ENCODE measurements at regions not wholly inside any gene's neighbourhood (a gene's known extent, or its start where the extent isn't known, plus 50 kb on each side); places are given as distances from the start of the nearest gene placed in this dataset.

- TF ChIP-seq GATA2 (IDR thresholded peaks at IDR 0.05; ENCODE audit: low read depth, low read length) (no peak), GATA3 (IDR thresholded peaks at IDR 0.05; ENCODE audit: low read depth, low read length) (no peak)
These were observed 185.1 kb downstream of the RGS3 start for GRCh38 chr9:113648586-113648985.

Data from SH-SY5Y (cell line).